Right cardiac atrium (tissue), 5 donors: ENCODE measurements at regions not wholly inside any gene's neighbourhood (a gene's known extent, or its start where the extent isn't known, plus 50 kb on each side); places are given as distances from the start of the nearest gene placed in this dataset.

Source experiments
- ATAC-seq, 2 donors: fragments of 200-7000 bp; cut with Tn5 transposase; one replicate each; pipeline versions ENCODE4 v1.8.0 to v1.9.1; 2020; ENCODE audit warnings: moderate library complexity in 2 of 2, mild to moderate bottlenecking in 1 of 2
- DNase-seq, 3 donors: peaks; one replicate each; pipeline ENCODE4 v3.0.0-alpha.2; 2020
- H3K27ac ChIP-seq: one replicate; pipeline ENCODE4 v1.5.1; 2013; ENCODE audit warnings: mild to moderate bottlenecking, low read length, control low read depth, moderate library complexity
- H3K27me3 ChIP-seq: one replicate; pipeline ENCODE4 v1.6.1; 2013; ENCODE audit not compliant: control insufficient read depth, insufficient read depth
- H3K4me1 ChIP-seq: one replicate; pipeline ENCODE4 v1.6.1; 2013; ENCODE audit warnings: low read length; ENCODE audit not compliant: control insufficient read depth, insufficient read depth
- H3K4me3 ChIP-seq: one replicate; pipeline ENCODE4 v1.5.1; 2013; ENCODE audit warnings: low read length, control low read depth
- H3K9me3 ChIP-seq: one replicate; pipeline ENCODE4 v1.6.1; 2013; ENCODE audit warnings: low read length; ENCODE audit not compliant: control insufficient read depth
- WGBS: extraction: QIAGEN DNeasy Blood & Tissue Kit; methylation state at CpG from one replicate; pipeline ENCODE4 v1.1.7; 2013; 5-methylcytosine and 5-hydroxymethylcytosine counted together
- intact Hi-C, 4 donors: fragments of 100-400 bp; cut with DNase I; formaldehyde crosslinking; loops; one replicate each; pipeline versions ENCODE4 v1.11.0 to v1.14.0; 2022 to 2023
- donor health status: healthy with polysubstance abuse.
- donor health status: DM: no; HTN: yes; CAD: no.
- donor health status: DM: no; HTN: no; CAD: no.
- donor health status: DM: no; HTN: yes; CAD: no; lungs with severe emphysema.
- donor health status: DM: yes; HTN: yes; CAD: no.

GRCh38 chr17:11077673-11078072 is 163.3 kb upstream of the SHISA6 start:
- intact Hi-C loops, result no loop called here
- Histone ChIP-seq H3K9me3 (no peaks in the 10 kb centered on the region), H3K4me1 (no peaks in the 10 kb centered on the region), H3K27ac (no peak overlapping the region), H3K27me3 (no peaks in the 10 kb centered on the region), H3K4me3 (no peak overlapping the region)
- 93% methylated on average over 1 of the region's 1 CpG for WGBS
- ATAC-seq (no peak), DNase-seq (no peak)

DNA sequence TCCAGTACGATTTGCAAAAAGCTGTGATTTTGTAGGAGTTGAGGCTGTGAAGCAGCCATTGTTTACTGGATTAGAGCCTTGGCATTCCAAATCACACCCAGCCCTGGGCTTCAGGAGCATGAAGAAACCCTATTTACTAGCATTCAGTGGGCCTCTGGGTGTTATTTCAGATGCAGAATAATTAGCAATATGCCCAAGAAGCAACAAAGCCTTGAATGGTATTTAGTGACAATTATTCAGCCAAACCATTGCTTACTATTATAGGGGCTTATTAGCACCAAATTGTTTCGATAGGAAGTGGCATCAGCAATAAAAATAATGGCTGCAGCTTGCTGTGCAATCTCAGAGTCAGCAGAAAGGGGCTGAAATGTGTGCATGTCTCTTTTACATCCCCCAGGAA is 166.6 kb upstream of the SHISA6 start:
- WGBS, result 64% methylated on average over 2 of the region's 2 CpGs
- Histone ChIP-seq H3K9me3 (peaks cover 3% of the 10 kb centered on the region), H3K4me1 (no peaks in the 10 kb centered on the region), H3K4me3 (no peak overlapping the region), H3K27me3 (no peaks in the 10 kb centered on the region), H3K27ac (no peak overlapping the region)
- intact Hi-C loops, result no loop called here
- ATAC-seq (no peak), DNase-seq (no peak)

- H3K4me1 ChIP-seq, result no peaks in the 10 kb centered on the region
- ATAC-seq, result no peak
- no peak for DNase-seq
- no peak overlapping the region for H3K4me3 ChIP-seq
- intact Hi-C loops, result no loop called here
- H3K27ac ChIP-seq, result no peak overlapping the region
- no peaks in the 10 kb centered on the region for H3K9me3 ChIP-seq
- H3K27me3 ChIP-seq, result no peaks in the 10 kb centered on the region
Observed at GRCh38 chr17:11056926-11057325, 184.1 kb upstream of the SHISA6 start.

GRCh38 chr17:11053846-11054245 is 187.2 kb upstream of the SHISA6 start:
- intact Hi-C loops, result no loop called here
- DNase-seq (no peak), ATAC-seq (no peak)
- no peaks in the 10 kb centered on the region for H3K27me3 ChIP-seq
- no peaks in the 10 kb centered on the region for H3K9me3 ChIP-seq
- no peak overlapping the region for H3K4me3 ChIP-seq
- H3K4me1 ChIP-seq, result no peaks in the 10 kb centered on the region
- 59% methylated on average over 3 of the region's 3 CpGs for WGBS
- H3K27ac ChIP-seq, result no peak overlapping the region

DNA sequence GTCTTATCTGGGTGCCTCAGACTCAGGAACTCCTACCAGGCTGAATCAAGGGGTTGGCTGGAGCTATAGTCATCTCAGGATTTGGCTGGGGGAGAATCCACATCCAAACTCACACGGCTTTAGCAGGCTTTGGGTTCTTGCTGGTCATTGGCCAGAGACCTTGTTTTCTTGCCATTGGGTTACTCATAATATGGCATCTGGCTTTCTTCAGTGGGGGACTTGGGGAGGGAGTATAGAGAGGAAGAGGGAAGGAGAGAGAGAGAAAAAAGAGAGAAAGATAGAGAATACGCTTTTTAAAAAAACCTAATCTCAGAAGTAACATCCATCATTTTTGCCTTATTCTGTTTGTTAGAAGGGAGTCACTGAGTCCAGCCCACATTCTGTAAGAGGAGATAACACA is 191.5 kb upstream of the SHISA6 start:
- WGBS, result 40% methylated on average over 2 of the region's 2 CpGs
- Histone ChIP-seq H3K4me1 (no peaks in the 10 kb centered on the region), H3K27me3 (no peaks in the 10 kb centered on the region), H3K27ac (no peak overlapping the region), H3K4me3 (no peak overlapping the region), H3K9me3 (no peaks in the 10 kb centered on the region)
- ATAC-seq, result no peak
- no peak for DNase-seq
- intact Hi-C loops, result no loop called here

GRCh38 chr17:11047228-11047627 is 193.8 kb upstream of the SHISA6 start:
- no peak overlapping the region for H3K4me3 ChIP-seq
- no peaks in the 10 kb centered on the region for H3K4me1 ChIP-seq
- intact Hi-C loops, result no loop called here
- no peak overlapping the region for H3K27ac ChIP-seq
- no peak for DNase-seq
- no peaks in the 10 kb centered on the region for H3K27me3 ChIP-seq
- ATAC-seq, result no peak
- 74% methylated on average over 2 of the region's 2 CpGs for WGBS
- no peaks in the 10 kb centered on the region for H3K9me3 ChIP-seq

GRCh38 chr17:11039342-11039741 is 201.5 kb upstream of the PIRT start:
- 64% methylated on average over 1 of the region's 1 CpG for WGBS

GRCh38 chr17:11035681-11036080 is 197.8 kb upstream of the PIRT start:
- H3K27me3 ChIP-seq, result no peaks in the 10 kb centered on the region
- no peak for DNase-seq
- intact Hi-C loops, result loop anchor here in 1 of 4 donors (10.0 kb wide), 1 partner anchor 1349 kb away; no protein-coding TSS in a partner anchor
- WGBS, result 63% methylated on average over 5 of the region's 5 CpGs
- ATAC-seq, result no peak
- no peaks in the 10 kb centered on the region for H3K4me1 ChIP-seq
- H3K9me3 ChIP-seq, result no peaks in the 10 kb centered on the region
- no peak overlapping the region for H3K4me3 ChIP-seq
- H3K27ac ChIP-seq, result no peak overlapping the region

More at GRCh38 chr17:11039342-11039741, 201.5 kb upstream of the PIRT start:
- Histone ChIP-seq H3K4me3 (no peak overlapping the region), H3K9me3 (no peaks in the 10 kb centered on the region), H3K27me3 (no peaks in the 10 kb centered on the region), H3K27ac (no peak overlapping the region), H3K4me1 (no peaks in the 10 kb centered on the region)
- ATAC-seq, result no peak
- no peak for DNase-seq
- intact Hi-C loops, result loop anchor here in 1 of 4 donors (10.0 kb wide), 1 partner anchor 1345 kb away; no protein-coding TSS in a partner anchor

GRCh38 chr17:11031787-11032186 is 193.9 kb upstream of the PIRT start:
- no peaks in the 10 kb centered on the region for H3K4me1 ChIP-seq
- DNase-seq (no peak), ATAC-seq (no peak)
- no peaks in the 10 kb centered on the region for H3K9me3 ChIP-seq
- intact Hi-C loops, result loop anchor here in 1 of 4 donors (10.0 kb wide), 1 partner anchor 1353 kb away; no protein-coding TSS in a partner anchor
- 80% methylated on average over 4 of the region's 4 CpGs for WGBS
- no peak overlapping the region for H3K27ac ChIP-seq
- H3K27me3 ChIP-seq, result no peaks in the 10 kb centered on the region
- no peak overlapping the region for H3K4me3 ChIP-seq

GRCh38 chr17:11029791-11030190 is 191.9 kb upstream of the PIRT start:
- WGBS, result 87% methylated on average over 3 of the region's 3 CpGs
- Histone ChIP-seq H3K27ac (no peak overlapping the region), H3K9me3 (no peaks in the 10 kb centered on the region), H3K4me3 (no peak overlapping the region), H3K4me1 (no peaks in the 10 kb centered on the region), H3K27me3 (no peaks in the 10 kb centered on the region)
- DNase-seq (no peak), ATAC-seq (no peak)
- intact Hi-C loops, result loop anchor here in 1 of 4 donors (10.0 kb wide), 1 partner anchor 1355 kb away; no protein-coding TSS in a partner anchor

GRCh38 chr17:11028349-11028748 is 190.5 kb upstream of the PIRT start:
- no peak for ATAC-seq
- no peak overlapping the region for H3K4me3 ChIP-seq
- 52% methylated on average over 3 of the region's 3 CpGs for WGBS

DNA sequence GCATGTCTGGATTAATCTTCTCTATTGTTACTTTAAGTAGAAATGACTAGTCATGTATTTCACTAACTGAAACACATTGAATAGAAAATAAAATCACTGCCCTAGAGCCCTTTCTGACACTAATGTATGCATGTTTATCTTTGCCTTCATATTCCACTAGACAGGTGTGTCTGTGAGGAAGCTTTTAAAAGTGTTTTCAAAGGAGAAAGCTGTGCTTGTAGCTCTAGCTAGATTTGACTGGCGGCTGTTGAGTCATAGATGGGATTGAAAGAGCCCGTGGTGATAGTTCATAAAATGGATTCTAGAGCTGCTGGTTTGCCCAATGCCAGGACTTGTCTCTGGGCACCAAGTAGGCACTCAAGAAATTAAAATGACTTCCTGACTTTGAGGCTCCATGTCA is 189.0 kb upstream of the PIRT start:
- WGBS, result 72% methylated on average over 2 of the region's 2 CpGs
- intact Hi-C loops, result no loop called here
- Histone ChIP-seq H3K4me1 (no peaks in the 10 kb centered on the region), H3K27ac (no peak overlapping the region), H3K4me3 (no peak overlapping the region), H3K27me3 (no peaks in the 10 kb centered on the region), H3K9me3 (no peaks in the 10 kb centered on the region)
- ATAC-seq (no peak), DNase-seq (no peak)

More at GRCh38 chr17:11028349-11028748, 190.5 kb upstream of the PIRT start:
- DNase-seq, result no peak
- H3K4me1 ChIP-seq, result no peaks in the 10 kb centered on the region
- H3K27ac ChIP-seq, result no peak overlapping the region
- no peaks in the 10 kb centered on the region for H3K27me3 ChIP-seq
- intact Hi-C loops, result no loop called here
- no peaks in the 10 kb centered on the region for H3K9me3 ChIP-seq
